OCI-LY1 (cell line): ENCODE measurements at regions not wholly inside any gene's neighbourhood (a gene's known extent, or its start where the extent isn't known, plus 50 kb on each side); places are given as distances from the start of the nearest gene placed in this dataset.
"Not testable (repeated sequence)": the region's sequence is repeated elsewhere in the genome, so short reads cannot be mapped to it uniquely, and the experiment has no call there.

Experiments
- EZH2 ChIP-seq: fragments of 200-600 bp; sonication (generic), shearing (Covaris generic); IDR thresholded peaks from 2 replicates; pipeline ENCODE4 v1.8.0; 2017; ENCODE audit warnings: borderline replicate concordance, mixed run types, mild to moderate bottlenecking, antibody characterized with exemption, low read length, moderate library complexity, mixed read lengths
- TF ChIP-seq, protein P1 (sequence below): fragments of 200-600 bp; sonication (generic), shearing (Covaris generic); IDR thresholded peaks from 2 replicates; pipeline ENCODE4 v1.5.1; 2017; ENCODE audit warnings: mild to moderate bottlenecking, antibody characterized with exemption, low read length, moderate library complexity, mixed read lengths

DNA sequence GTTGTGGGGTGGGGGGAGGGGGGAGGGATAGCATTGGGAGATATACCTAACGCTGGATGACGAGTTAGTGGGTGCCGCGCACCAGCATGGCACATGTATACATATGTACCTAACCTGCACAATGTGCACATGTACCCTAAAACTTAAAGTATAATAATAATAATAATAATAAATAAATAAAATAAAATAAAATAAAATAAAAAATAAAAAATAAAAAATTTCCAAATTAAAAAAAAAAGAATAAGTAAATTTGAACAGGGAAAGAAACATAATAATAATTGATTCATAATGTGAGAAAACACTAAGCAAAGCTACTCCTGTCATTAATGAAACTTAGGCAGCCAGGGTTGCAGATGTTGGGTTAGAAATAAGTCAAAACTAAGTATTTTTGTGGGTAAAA is 863.2 kb upstream of the CDH10 start:
- TF ChIP-seq, protein P1, sequence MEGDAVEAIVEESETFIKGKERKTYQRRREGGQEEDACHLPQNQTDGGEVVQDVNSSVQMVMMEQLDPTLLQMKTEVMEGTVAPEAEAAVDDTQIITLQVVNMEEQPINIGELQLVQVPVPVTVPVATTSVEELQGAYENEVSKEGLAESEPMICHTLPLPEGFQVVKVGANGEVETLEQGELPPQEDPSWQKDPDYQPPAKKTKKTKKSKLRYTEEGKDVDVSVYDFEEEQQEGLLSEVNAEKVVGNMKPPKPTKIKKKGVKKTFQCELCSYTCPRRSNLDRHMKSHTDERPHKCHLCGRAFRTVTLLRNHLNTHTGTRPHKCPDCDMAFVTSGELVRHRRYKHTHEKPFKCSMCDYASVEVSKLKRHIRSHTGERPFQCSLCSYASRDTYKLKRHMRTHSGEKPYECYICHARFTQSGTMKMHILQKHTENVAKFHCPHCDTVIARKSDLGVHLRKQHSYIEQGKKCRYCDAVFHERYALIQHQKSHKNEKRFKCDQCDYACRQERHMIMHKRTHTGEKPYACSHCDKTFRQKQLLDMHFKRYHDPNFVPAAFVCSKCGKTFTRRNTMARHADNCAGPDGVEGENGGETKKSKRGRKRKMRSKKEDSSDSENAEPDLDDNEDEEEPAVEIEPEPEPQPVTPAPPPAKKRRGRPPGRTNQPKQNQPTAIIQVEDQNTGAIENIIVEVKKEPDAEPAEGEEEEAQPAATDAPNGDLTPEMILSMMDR = not testable (repeated sequence)
- not testable (repeated sequence) for TF ChIP-seq EZH2
